ENCODE measurements at regions not wholly inside any gene's neighbourhood (a gene's known extent, or its start where the extent isn't known, plus 50 kb on each side); places are given as distances from the start of the nearest gene placed in this dataset.

DNA sequence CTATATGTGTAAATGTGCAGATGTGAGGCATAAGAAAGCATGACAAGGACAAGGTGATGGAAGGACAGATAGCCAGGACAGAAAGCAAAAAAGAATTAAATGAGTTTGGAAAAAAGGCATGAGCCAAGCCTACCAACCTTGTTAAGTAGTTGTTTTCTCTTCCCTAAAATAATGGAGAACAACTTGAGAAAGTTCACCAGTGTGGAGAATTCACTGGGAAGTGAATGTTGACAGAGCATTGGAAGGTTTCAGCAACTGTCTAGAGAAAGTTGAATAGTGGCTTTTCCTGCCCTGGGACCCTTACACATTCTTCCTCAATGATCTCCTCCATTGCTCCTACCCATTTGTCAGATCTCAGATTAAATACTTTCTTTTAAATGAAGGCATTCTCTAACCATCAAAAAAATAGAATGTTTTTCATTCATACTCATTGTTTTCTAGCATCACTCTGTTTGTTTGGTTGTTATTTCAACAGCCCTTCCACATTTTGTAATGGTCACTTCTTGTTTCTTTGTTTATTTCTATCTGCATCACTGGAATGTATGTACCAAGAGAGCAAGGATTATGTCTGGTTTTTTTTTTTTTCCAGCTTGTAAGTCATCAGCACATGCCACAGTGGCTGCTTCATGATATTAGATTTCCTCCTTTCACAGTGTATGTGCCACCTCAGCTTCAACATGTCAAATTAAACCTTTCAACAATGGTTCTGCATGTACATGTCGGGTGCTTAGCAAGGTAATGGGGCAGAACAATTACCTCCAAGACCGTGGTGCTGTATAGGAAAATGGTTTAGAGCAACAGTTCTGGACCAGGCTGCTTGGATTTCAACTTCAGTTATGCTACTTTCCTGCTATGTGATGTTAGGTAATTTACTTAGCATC is 586.0 kb upstream of the VRK2 start:
- Histone ChIP-seq H4K20me1 (ENCODE audit: low read depth) (no peaks in the 10 kb centered on the region), H2AFZ (replicated peaks) (no peak overlapping the region), H3K27ac (no peak overlapping the region), H3K27me3 (no peaks in the 10 kb centered on the region), H3K36me3 (no peaks in the 10 kb centered on the region), H3K4me3 (no peak overlapping the region), H3F3A (ENCODE audit: low read depth) (no peaks in the 10 kb centered on the region), H3K4me2 (no peak overlapping the region), H3K79me2 (ENCODE audit: low read depth) (no peaks in the 10 kb centered on the region), H3K4me1 (no peaks in the 10 kb centered on the region), H3K9me3 (ENCODE audit: low read depth) (no peaks in the 10 kb centered on the region), H3K9ac (no peak overlapping the region)
- no peaks in the 10 kb centered on the region for H3K4me1 Mint-ChIP-seq
- no peak for DNase-seq (ENCODE audit: low spot score)
- H3K9me3 Mint-ChIP-seq: no peaks in the 10 kb centered on the region
- no peaks in the 10 kb centered on the region for H3K36me3 Mint-ChIP-seq
- no peaks in the 10 kb centered on the region for H3K27me3 Mint-ChIP-seq (ENCODE audit: insufficient read depth, low read depth)
- TF ChIP-seq, protein P1, sequence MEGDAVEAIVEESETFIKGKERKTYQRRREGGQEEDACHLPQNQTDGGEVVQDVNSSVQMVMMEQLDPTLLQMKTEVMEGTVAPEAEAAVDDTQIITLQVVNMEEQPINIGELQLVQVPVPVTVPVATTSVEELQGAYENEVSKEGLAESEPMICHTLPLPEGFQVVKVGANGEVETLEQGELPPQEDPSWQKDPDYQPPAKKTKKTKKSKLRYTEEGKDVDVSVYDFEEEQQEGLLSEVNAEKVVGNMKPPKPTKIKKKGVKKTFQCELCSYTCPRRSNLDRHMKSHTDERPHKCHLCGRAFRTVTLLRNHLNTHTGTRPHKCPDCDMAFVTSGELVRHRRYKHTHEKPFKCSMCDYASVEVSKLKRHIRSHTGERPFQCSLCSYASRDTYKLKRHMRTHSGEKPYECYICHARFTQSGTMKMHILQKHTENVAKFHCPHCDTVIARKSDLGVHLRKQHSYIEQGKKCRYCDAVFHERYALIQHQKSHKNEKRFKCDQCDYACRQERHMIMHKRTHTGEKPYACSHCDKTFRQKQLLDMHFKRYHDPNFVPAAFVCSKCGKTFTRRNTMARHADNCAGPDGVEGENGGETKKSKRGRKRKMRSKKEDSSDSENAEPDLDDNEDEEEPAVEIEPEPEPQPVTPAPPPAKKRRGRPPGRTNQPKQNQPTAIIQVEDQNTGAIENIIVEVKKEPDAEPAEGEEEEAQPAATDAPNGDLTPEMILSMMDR (IDR thresholded peaks at IDR 0.05): no peak
- no peak for TF ChIP-seq EZH2 (IDR thresholded peaks at IDR 0.05)
- no peak for TF ChIP-seq EZH2phosphoT487 (IDR thresholded peaks at IDR 0.05)
- no peak overlapping the region for H3K4me3 Mint-ChIP-seq
- H3K27ac Mint-ChIP-seq: no peak overlapping the region

DNA sequence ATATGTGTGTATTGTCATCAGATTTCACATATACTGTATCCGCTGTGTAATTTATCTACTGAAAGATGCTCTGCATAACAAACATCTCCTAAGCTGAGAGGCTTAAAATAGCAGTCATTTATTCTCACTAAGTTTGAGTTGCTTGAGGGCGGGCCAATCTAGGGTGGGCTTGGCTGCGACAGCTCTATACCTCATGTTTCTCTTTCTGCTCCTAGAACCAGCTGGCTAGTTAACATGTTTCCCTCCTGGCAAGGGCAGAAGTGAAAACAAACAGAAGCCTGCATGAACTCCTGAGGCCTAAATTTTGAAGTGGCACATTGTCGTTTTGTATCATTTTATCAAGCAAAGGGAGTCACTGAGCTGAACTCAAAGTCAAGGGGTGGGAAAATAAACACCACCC is 585.0 kb upstream of the VRK2 start:
- Mint-ChIP-seq H3K4me3 (no peak overlapping the region), H3K36me3 (no peaks in the 10 kb centered on the region), H3K4me1 (no peaks in the 10 kb centered on the region), H3K27me3 (ENCODE audit: insufficient read depth, low read depth) (no peaks in the 10 kb centered on the region), H3K9me3 (no peaks in the 10 kb centered on the region), H3K27ac (no peak overlapping the region)
- no peaks in the 10 kb centered on the region for H3K36me3 ChIP-seq
- H4K20me1 ChIP-seq (ENCODE audit: low read depth): no peaks in the 10 kb centered on the region
- TF ChIP-seq EZH2 (IDR thresholded peaks at IDR 0.05) (no peak), EZH2phosphoT487 (IDR thresholded peaks at IDR 0.05) (no peak)
- TF ChIP-seq, protein P1 (IDR thresholded peaks at IDR 0.05): no peak
- no peak for DNase-seq (ENCODE audit: low spot score)
- H3K4me1 ChIP-seq: no peaks in the 10 kb centered on the region
- no peaks in the 10 kb centered on the region for H3K79me2 ChIP-seq (ENCODE audit: low read depth)
- H3K9me3 ChIP-seq (ENCODE audit: low read depth): no peaks in the 10 kb centered on the region
- H3K27me3 ChIP-seq: no peaks in the 10 kb centered on the region
- H3K27ac ChIP-seq: no peak overlapping the region
- no peaks in the 10 kb centered on the region for H3F3A ChIP-seq (ENCODE audit: low read depth)
- H2AFZ ChIP-seq (replicated peaks): no peak overlapping the region
- no peak overlapping the region for H3K4me2 ChIP-seq
- no peak overlapping the region for H3K9ac ChIP-seq
- no peak overlapping the region for H3K4me3 ChIP-seq

DNA sequence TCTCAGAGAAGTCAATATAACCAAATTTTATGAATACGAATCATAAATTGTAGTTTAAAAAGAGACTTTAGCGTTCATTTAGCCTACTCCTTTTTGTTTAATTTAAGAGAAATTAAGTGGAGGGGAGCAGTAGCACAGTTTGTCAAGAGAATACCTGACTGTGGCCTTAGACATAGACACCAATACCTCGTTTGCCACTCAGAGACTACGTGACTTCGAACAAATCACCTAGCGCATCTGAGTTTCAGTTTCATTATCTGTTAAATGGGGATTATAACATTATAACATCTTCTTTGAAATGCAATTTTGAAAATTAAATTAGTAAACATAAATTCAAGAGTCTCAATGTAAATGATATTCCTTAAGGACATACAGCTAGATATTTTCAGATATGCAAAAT is 581.5 kb upstream of the VRK2 start:
- no peak overlapping the region for H3K4me3 Mint-ChIP-seq
- no peak overlapping the region for H3K9ac ChIP-seq
- no peak overlapping the region for H3K4me3 ChIP-seq
- H3K9me3 ChIP-seq (ENCODE audit: low read depth): no peaks in the 10 kb centered on the region
- H3K4me2 ChIP-seq: no peak overlapping the region
- DNase-seq (ENCODE audit: low spot score): no peak
- no peak overlapping the region for H3K27ac ChIP-seq
- TF ChIP-seq, protein P1 (IDR thresholded peaks at IDR 0.05): no peak
- no peak for TF ChIP-seq EZH2phosphoT487 (IDR thresholded peaks at IDR 0.05)
- TF ChIP-seq EZH2 (IDR thresholded peaks at IDR 0.05): no peak
- H3K79me2 ChIP-seq (ENCODE audit: low read depth): no peaks in the 10 kb centered on the region
- H3K4me1 Mint-ChIP-seq: no peaks in the 10 kb centered on the region
- no peak overlapping the region for H2AFZ ChIP-seq (replicated peaks)
- H3K36me3 Mint-ChIP-seq: no peaks in the 10 kb centered on the region
- H3K36me3 ChIP-seq: no peaks in the 10 kb centered on the region
- no peaks in the 10 kb centered on the region for H3F3A ChIP-seq (ENCODE audit: low read depth)
- H3K9me3 Mint-ChIP-seq: peaks cover 2% of the 10 kb centered on the region
- H3K27ac Mint-ChIP-seq: no peak overlapping the region
- no peaks in the 10 kb centered on the region for H3K4me1 ChIP-seq
- no peaks in the 10 kb centered on the region for H3K27me3 ChIP-seq
- H3K27me3 Mint-ChIP-seq (ENCODE audit: insufficient read depth, low read depth): no peaks in the 10 kb centered on the region
- H4K20me1 ChIP-seq (ENCODE audit: low read depth): no peaks in the 10 kb centered on the region
